Right atrium auricular region (tissue), 2 donors: ENCODE measurements at regions not wholly inside any gene's neighbourhood (a gene's known extent, or its start where the extent isn't known, plus 50 kb on each side); places are given as distances from the start of the nearest gene placed in this dataset.

ENCODE experiments used
- DNase-seq: peaks from one replicate; pipeline ENCODE4 v3.0.0-alpha.2; 2019; ENCODE audit warnings: low spot score
- H3K27ac ChIP-seq, 2 donors: fragments of 200-600 bp; sonication (generic); 1 replicate in 1 of 2; 2 replicates in 1 of 2; pipeline ENCODE4 v1.5.1; 2016 to 2019
- H3K27me3 ChIP-seq, 2 donors: fragments of 200-600 bp; sonication (generic); one replicate each; pipeline versions ENCODE4 v1.5.1 to v1.6.0; 2017 to 2019
- H3K36me3 ChIP-seq: fragments of 200-600 bp; sonication (generic); one replicate; pipeline ENCODE4 v1.5.1; 2016
- H3K4me1 ChIP-seq, 2 donors: fragments of 200-600 bp; sonication (generic); one replicate each; pipeline versions ENCODE4 v1.5.1 to v1.6.0; 2017 to 2019
- H3K4me3 ChIP-seq, 2 donors: fragments of 200-600 bp; sonication (generic); 1 replicate in 1 of 2; 2 replicates in 1 of 2; pipeline ENCODE4 v1.5.1; 2017 to 2019; ENCODE audit warnings: mild to moderate bottlenecking in 1 of 2, moderate library complexity in 1 of 2
- H3K9me3 ChIP-seq, 2 donors: fragments of 200-600 bp; sonication (generic); one replicate each; pipeline ENCODE4 v1.5.1; 2019
- TF ChIP-seq, protein P1 (sequence below), 2 donors: fragments of 200-600 bp; sonication (generic); IDR thresholded peaks; one replicate each; pipeline ENCODE4 v1.5.1; 2019; ENCODE audit warnings: antibody characterized with exemption in 2 of 2

- no peaks in the 10 kb centered on the region for H3K27me3 ChIP-seq
- no peaks in the 10 kb centered on the region for H3K36me3 ChIP-seq
- no peak overlapping the region for H3K4me3 ChIP-seq
- H3K27ac ChIP-seq = peak overlapping the region in 1 of 2 donors; percentile 33
- H3K4me1 ChIP-seq = peaks cover 0 to 14% of the 10 kb centered on the region in 2 donors
- TF ChIP-seq, protein P1, sequence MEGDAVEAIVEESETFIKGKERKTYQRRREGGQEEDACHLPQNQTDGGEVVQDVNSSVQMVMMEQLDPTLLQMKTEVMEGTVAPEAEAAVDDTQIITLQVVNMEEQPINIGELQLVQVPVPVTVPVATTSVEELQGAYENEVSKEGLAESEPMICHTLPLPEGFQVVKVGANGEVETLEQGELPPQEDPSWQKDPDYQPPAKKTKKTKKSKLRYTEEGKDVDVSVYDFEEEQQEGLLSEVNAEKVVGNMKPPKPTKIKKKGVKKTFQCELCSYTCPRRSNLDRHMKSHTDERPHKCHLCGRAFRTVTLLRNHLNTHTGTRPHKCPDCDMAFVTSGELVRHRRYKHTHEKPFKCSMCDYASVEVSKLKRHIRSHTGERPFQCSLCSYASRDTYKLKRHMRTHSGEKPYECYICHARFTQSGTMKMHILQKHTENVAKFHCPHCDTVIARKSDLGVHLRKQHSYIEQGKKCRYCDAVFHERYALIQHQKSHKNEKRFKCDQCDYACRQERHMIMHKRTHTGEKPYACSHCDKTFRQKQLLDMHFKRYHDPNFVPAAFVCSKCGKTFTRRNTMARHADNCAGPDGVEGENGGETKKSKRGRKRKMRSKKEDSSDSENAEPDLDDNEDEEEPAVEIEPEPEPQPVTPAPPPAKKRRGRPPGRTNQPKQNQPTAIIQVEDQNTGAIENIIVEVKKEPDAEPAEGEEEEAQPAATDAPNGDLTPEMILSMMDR (IDR thresholded peaks at IDR 0.05) = no peak
- peak; percentile 84 for DNase-seq
- H3K9me3 ChIP-seq = peaks cover 0 to 9% of the 10 kb centered on the region in 2 donors
Observed at GRCh38 chr12:89183985-89184435, 168.3 kb downstream of the DUSP6 start.

GRCh38 chr12:89181271-89181920 lies 170.9 kb downstream of the DUSP6 start:
- H3K36me3 ChIP-seq = no peaks in the 10 kb centered on the region
- no peaks in the 10 kb centered on the region for H3K9me3 ChIP-seq
- H3K27ac ChIP-seq = no peak overlapping the region
- H3K4me1 ChIP-seq = peaks cover 0 to 14% of the 10 kb centered on the region in 2 donors
- H3K4me3 ChIP-seq = no peak overlapping the region
- no peaks in the 10 kb centered on the region for H3K27me3 ChIP-seq
- TF ChIP-seq, protein P1 (IDR thresholded peaks at IDR 0.05) = no peak
- DNase-seq = no peak

DNA sequence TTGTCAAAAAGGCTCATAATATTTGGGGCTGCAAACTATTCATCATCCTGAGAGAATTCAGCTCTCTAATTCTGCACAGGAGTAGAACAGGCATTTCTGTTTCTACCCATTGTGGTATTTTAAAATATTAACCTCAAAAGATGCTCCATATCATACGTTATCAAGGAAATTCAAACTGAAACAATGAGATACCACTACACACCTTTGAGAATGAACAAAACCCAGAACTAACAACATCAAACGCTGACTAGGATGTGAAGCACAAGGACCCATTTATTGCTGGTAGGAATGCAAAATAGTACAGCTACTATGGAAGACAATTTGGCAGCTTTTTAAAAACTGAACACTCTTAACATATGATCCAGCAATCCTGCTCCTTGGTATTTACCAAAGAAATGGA lies 171.8 kb downstream of the DUSP6 start:
- Histone ChIP-seq H3K27me3 (no peaks in the 10 kb centered on the region), H3K36me3 (no peaks in the 10 kb centered on the region), H3K9me3 (no peaks in the 10 kb centered on the region), H3K27ac (no peak overlapping the region), H3K4me1 (peaks cover 0 to 14% of the 10 kb centered on the region in 2 donors), H3K4me3 (no peak overlapping the region)
- TF ChIP-seq, protein P1 (IDR thresholded peaks at IDR 0.05) = no peak
- no peak for DNase-seq

DNA sequence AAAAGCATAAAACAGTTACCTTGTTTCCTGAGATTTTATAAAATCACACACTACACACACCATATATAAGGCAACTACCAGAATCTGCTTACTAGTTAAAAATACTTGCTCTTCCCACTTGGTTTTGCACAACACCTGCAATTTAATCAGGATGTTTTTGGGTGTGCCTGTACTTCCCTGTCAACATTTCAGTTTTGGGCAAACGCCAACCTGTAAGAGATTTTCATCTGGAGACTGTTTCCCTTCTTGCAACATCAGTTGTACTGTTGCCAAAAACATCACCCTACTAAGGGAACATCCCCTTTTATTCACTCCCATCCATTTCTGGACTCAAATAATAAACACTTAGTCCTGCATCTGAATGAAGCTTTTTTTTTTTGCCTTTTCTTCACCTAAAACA lies 172.3 kb downstream of the DUSP6 start:
- DNase-seq = no peak
- H3K36me3 ChIP-seq = no peaks in the 10 kb centered on the region

DNA sequence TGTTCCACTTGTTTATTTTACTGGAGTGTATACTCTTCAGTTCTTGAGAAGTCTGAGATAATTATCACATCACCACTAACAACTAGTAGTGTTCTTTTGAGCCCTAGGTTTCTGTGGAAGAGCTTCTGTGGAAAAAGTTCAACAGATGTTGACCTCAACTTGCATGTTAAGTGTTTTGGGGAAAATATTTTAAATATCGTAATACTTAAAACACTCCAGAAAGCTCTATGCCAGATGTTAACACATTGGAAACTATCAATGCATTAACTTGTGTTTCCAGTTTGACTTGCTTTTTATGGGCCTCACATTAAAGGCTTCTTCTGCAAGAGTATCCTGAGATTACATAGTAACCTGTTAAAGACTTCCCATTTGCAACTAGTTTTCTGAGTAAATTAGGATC lies 173.1 kb downstream of the DUSP6 start:
- H3K36me3 ChIP-seq = no peaks in the 10 kb centered on the region
- TF ChIP-seq, protein P1 (IDR thresholded peaks at IDR 0.05) = no peak
- peaks cover 0 to 14% of the 10 kb centered on the region in 2 donors for H3K4me1 ChIP-seq
- no peaks in the 10 kb centered on the region for H3K27me3 ChIP-seq
- H3K4me3 ChIP-seq = no peak overlapping the region
- no peaks in the 10 kb centered on the region for H3K9me3 ChIP-seq
- no peak overlapping the region for H3K27ac ChIP-seq
- no peak for DNase-seq

More for the DNA sequence above, 172.3 kb downstream of the DUSP6 start:
- Histone ChIP-seq H3K9me3 (no peaks in the 10 kb centered on the region), H3K4me1 (peaks cover 0 to 14% of the 10 kb centered on the region in 2 donors), H3K27ac (no peak overlapping the region), H3K4me3 (no peak overlapping the region), H3K27me3 (no peaks in the 10 kb centered on the region)
- TF ChIP-seq, protein P1 (IDR thresholded peaks at IDR 0.05) = no peak
